Tibial nerve (tissue), 4 donors: ENCODE measurements at regions not wholly inside any gene's neighbourhood (a gene's known extent, or its start where the extent isn't known, plus 50 kb on each side); places are given as distances from the start of the nearest gene placed in this dataset.

Experiments used
- CTCF ChIP-seq, 5 experiments: fragments of 200-600 bp in 3 of 5; fragments of 450-650 bp in 2 of 5; sonication (generic) in 3 of 5; IDR thresholded peaks; one replicate each; pipeline ENCODE4 v1.5.1; 2016 to 2019; ENCODE audit warnings: antibody characterized with exemption in 5 of 5, mild to moderate bottlenecking in 3 of 5, moderate library complexity in 2 of 5
- EP300 ChIP-seq, 2 donors: sonication (generic); formaldehyde crosslinking; IDR thresholded peaks; one replicate each; pipeline ENCODE4 v1.6.1; 2017; ENCODE audit warnings: antibody characterized with exemption in 2 of 2, mild to moderate bottlenecking in 1 of 2
- POLR2A ChIP-seq, 2 donors: fragments of 450-650 bp; IDR thresholded peaks; one replicate each; pipeline ENCODE4 v1.6.1; 2017; ENCODE audit warnings: antibody characterized with exemption in 2 of 2, mild to moderate bottlenecking in 2 of 2, moderate library complexity in 2 of 2

DNA sequence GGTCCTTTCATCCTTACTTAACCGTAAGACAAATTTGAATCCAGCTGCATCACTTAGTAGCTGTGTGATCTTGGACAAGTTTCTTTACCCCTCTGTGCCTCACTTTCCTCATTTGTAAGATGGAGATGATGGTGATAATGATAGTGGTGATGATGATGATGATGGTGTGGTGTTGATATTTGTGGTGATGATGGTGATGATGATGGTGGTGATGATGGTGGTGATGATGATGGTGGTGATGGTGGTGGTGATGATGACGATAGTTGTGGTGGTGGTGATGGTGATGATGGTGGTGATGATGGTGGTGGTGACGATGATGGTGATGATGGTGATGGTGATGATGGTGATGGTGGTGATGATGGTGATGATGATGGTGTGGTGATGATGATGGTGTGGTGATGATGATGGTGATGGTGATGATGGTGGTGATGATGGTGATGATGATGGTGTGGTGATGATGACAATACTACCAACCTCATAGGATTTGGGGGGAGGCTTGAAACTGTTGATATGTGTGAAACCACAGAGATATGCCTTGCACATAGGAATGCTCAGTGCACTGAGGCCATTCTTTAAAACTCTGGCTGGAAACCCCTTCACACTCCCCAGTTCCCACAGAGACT is 233.2 kb downstream of the LY86 start:
- no peak for TF ChIP-seq CTCF (IDR thresholded peaks at IDR 0.05)
- no peak for TF ChIP-seq POLR2A (IDR thresholded peaks at IDR 0.05)
- TF ChIP-seq EP300 (IDR thresholded peaks at IDR 0.05), result no peak
